NCI-H82 treated with DMSO at 0.1 percent for 48 hours (cell line): ENCODE measurements at regions not wholly inside any gene's neighbourhood (a gene's known extent, or its start where the extent isn't known, plus 50 kb on each side); places are given as distances from the start of the nearest gene placed in this dataset.
"Not testable (repeated sequence)": the region's sequence is repeated elsewhere in the genome, so short reads cannot be mapped to it uniquely, and the experiment has no call there.

Experiments
- DNase-seq: peaks from one replicate; lab custom pipeline; 2025; ENCODE audit not compliant: unreplicated experiment; lab: John Stamatoyannopoulos, UW

- DNase-seq, result no peak
Observed at GRCh38 chr9:30775236-30775635, 1609.2 kb upstream of the ACO1 start.

- no peak for DNase-seq
Observed at GRCh38 chr9:30796764-30797163, 1587.7 kb upstream of the ACO1 start.

GRCh38 chr9:30799527-30800101 lies 1584.8 kb upstream of the ACO1 start:
- DNase-seq, result no peak

GRCh38 chr9:30800421-30800820 lies 1584.0 kb upstream of the ACO1 start:
- no peak for DNase-seq

- DNase-seq, result no peak
Observed at GRCh38 chr9:30812821-30813220, 1571.6 kb upstream of the ACO1 start.

GRCh38 chr9:30815585-30815984 lies 1568.9 kb upstream of the ACO1 start:
- no peak for DNase-seq

- no peak for DNase-seq
Observed at GRCh38 chr9:30845136-30845535, 1539.3 kb upstream of the ACO1 start.

GRCh38 chr9:30846651-30847050 lies 1537.8 kb upstream of the ACO1 start:
- no peak for DNase-seq

GRCh38 chr9:30851600-30851999 lies 1532.8 kb upstream of the ACO1 start:
- no peak for DNase-seq

GRCh38 chr9:30900706-30901105 lies 1483.7 kb upstream of the ACO1 start:
- DNase-seq, result no peak

GRCh38 chr9:30913331-30913730 lies 1471.1 kb upstream of the ACO1 start:
- DNase-seq, result no peak

GRCh38 chr9:30915451-30915850 lies 1469.0 kb upstream of the ACO1 start:
- no peak for DNase-seq

GRCh38 chr9:30925126-30925525 lies 1459.3 kb upstream of the ACO1 start:
- DNase-seq, result no peak

GRCh38 chr9:30925635-30926034 lies 1458.8 kb upstream of the ACO1 start:
- DNase-seq, result no peak

GRCh38 chr9:30928045-30928444 lies 1456.4 kb upstream of the ACO1 start:
- DNase-seq, result no peak

GRCh38 chr9:30932226-30932625 lies 1452.2 kb upstream of the ACO1 start:
- DNase-seq, result no peak

- no peak for DNase-seq
Observed at GRCh38 chr9:30935730-30936129, 1448.7 kb upstream of the ACO1 start.

GRCh38 chr9:30937106-30937505 lies 1447.3 kb upstream of the ACO1 start:
- DNase-seq, result no peak

GRCh38 chr9:30942852-30943251 lies 1441.6 kb upstream of the ACO1 start:
- DNase-seq, result not testable (repeated sequence)

GRCh38 chr9:30943446-30944224 lies 1440.8 kb upstream of the ACO1 start:
- DNase-seq, result no peak

GRCh38 chr9:30944225-30944569 lies 1440.2 kb upstream of the ACO1 start:
- DNase-seq, result no peak

GRCh38 chr9:30944741-30945280 lies 1439.6 kb upstream of the ACO1 start:
- no peak for DNase-seq

GRCh38 chr9:30964332-30964731 lies 1420.1 kb upstream of the ACO1 start:
- no peak for DNase-seq
